Chondrocyte (in vitro differentiated cells): ENCODE measurements at regions not wholly inside any gene's neighbourhood (a gene's known extent, or its start where the extent isn't known, plus 50 kb on each side); places are given as distances from the start of the nearest gene placed in this dataset.

Experiments used
- DNase-seq: peaks from one replicate; pipeline ENCODE4 v3.0.0; 2021; ENCODE audit warnings: mixed read lengths, low spot score
- H3K27ac Mint-ChIP-seq: one replicate; pipeline ENCODE4 v1.8.0; 2021; ENCODE audit warnings: mild to moderate bottlenecking, moderate library complexity, mixed read lengths; ENCODE audit not compliant: unreplicated experiment
- H3K27me3 Mint-ChIP-seq: 2 replicates; pipeline ENCODE4 v1.8.0; 2021; ENCODE audit warnings: low read depth, mixed read lengths
- H3K36me3 Mint-ChIP-seq: 2 replicates; pipeline ENCODE4 v1.8.0; 2021; ENCODE audit warnings: low read depth, mixed read lengths
- H3K4me1 Mint-ChIP-seq: 2 replicates; pipeline ENCODE4 v1.8.0; 2021; ENCODE audit warnings: low read depth, mild to moderate bottlenecking, mixed read lengths
- H3K4me3 Mint-ChIP-seq: one replicate; pipeline ENCODE4 v1.8.0; 2021; ENCODE audit warnings: mild to moderate bottlenecking, moderate library complexity, mixed read lengths; ENCODE audit not compliant: unreplicated experiment
- H3K9me3 Mint-ChIP-seq: 2 replicates; pipeline ENCODE4 v1.8.0; 2021; ENCODE audit warnings: low read depth, mixed read lengths
- TF ChIP-seq, protein P1 (sequence below): fragments of 200-600 bp; sonication (generic); IDR thresholded peaks from 2 replicates; pipeline ENCODE4 v1.5.0; 2021; ENCODE audit warnings: antibody characterized with exemption, mild to moderate bottlenecking, moderate library complexity

GRCh38 chr19:23531976-23532375 lies 136.7 kb upstream of the ZNF91 start:
- no peaks in the 10 kb centered on the region for H3K4me1 Mint-ChIP-seq
- DNase-seq, result no peak
- H3K4me3 Mint-ChIP-seq, result no peak overlapping the region
- no peaks in the 10 kb centered on the region for H3K27me3 Mint-ChIP-seq
- H3K27ac Mint-ChIP-seq, result no peak overlapping the region
- no peaks in the 10 kb centered on the region for H3K36me3 Mint-ChIP-seq
- peaks cover 56% of the 10 kb centered on the region for H3K9me3 Mint-ChIP-seq
- TF ChIP-seq, protein P1, sequence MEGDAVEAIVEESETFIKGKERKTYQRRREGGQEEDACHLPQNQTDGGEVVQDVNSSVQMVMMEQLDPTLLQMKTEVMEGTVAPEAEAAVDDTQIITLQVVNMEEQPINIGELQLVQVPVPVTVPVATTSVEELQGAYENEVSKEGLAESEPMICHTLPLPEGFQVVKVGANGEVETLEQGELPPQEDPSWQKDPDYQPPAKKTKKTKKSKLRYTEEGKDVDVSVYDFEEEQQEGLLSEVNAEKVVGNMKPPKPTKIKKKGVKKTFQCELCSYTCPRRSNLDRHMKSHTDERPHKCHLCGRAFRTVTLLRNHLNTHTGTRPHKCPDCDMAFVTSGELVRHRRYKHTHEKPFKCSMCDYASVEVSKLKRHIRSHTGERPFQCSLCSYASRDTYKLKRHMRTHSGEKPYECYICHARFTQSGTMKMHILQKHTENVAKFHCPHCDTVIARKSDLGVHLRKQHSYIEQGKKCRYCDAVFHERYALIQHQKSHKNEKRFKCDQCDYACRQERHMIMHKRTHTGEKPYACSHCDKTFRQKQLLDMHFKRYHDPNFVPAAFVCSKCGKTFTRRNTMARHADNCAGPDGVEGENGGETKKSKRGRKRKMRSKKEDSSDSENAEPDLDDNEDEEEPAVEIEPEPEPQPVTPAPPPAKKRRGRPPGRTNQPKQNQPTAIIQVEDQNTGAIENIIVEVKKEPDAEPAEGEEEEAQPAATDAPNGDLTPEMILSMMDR, result no peak

- Mint-ChIP-seq H3K4me3 (no peak overlapping the region), H3K9me3 (peaks cover 54% of the 10 kb centered on the region), H3K4me1 (no peaks in the 10 kb centered on the region), H3K36me3 (no peaks in the 10 kb centered on the region), H3K27ac (no peak overlapping the region), H3K27me3 (no peaks in the 10 kb centered on the region)
- DNase-seq, result no peak
- TF ChIP-seq, protein P1, result no peak
Observed at GRCh38 chr19:23531231-23531790, 136.0 kb upstream of the ZNF91 start.

DNA sequence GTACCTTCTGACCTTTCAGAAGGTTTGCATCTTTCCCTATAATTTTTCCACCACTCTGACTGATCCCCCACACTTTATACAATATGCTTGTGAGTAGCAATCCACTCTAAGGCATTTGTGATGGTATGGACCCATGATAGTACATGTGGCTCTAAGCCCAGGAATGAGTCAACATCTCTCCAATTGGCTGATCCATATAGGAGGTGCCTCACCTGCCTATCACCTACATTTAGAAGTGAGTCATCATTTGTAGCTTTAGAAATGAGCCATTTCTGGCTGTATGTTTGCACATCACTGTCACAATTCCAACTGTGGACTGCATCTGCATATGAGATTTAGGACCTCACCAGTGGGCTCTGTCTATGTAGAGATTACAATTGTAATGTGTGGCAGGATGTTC lies 133.1 kb upstream of the ZNF91 start:
- Mint-ChIP-seq H3K4me1 (no peaks in the 10 kb centered on the region), H3K27me3 (no peaks in the 10 kb centered on the region), H3K9me3 (peaks cover 48% of the 10 kb centered on the region), H3K27ac (no peak overlapping the region), H3K4me3 (no peak overlapping the region), H3K36me3 (no peaks in the 10 kb centered on the region)
- no peak for DNase-seq
- TF ChIP-seq, protein P1, result no peak

DNA sequence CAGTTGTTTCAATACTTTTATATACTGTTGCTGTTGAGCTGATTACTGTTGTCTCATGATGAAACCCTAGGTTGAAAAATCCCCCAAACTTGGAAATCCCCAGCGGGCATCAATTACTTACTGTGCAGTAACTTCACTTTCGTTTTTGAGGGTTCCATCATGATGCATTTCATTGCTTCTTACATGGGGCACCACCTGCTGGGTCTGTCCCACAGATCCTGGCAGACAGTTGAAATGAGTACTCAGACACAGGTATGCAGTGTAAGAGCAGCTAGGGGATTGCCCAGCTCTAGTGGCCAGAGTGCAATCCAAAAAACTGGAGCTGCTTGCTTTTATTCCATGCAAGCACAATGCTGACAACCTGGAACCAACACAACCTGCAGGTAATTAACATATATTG lies 132.5 kb upstream of the ZNF91 start:
- Mint-ChIP-seq H3K27me3 (no peaks in the 10 kb centered on the region), H3K4me3 (no peak overlapping the region), H3K9me3 (peaks cover 49% of the 10 kb centered on the region), H3K36me3 (no peaks in the 10 kb centered on the region), H3K4me1 (no peaks in the 10 kb centered on the region), H3K27ac (no peak overlapping the region)
- TF ChIP-seq, protein P1, result no peak
- no peak for DNase-seq

GRCh38 chr19:23526302-23526701 lies 131.0 kb upstream of the ZNF91 start:
- DNase-seq, result no peak
- Mint-ChIP-seq H3K27me3 (no peaks in the 10 kb centered on the region), H3K4me3 (no peak overlapping the region), H3K9me3 (peaks cover 59% of the 10 kb centered on the region), H3K4me1 (no peaks in the 10 kb centered on the region), H3K27ac (no peak overlapping the region), H3K36me3 (no peaks in the 10 kb centered on the region)
- TF ChIP-seq, protein P1, result no peak
